HL-60/S4 (cell line): ENCODE measurements at regions not wholly inside any gene's neighbourhood (a gene's known extent, or its start where the extent isn't known, plus 50 kb on each side); places are given as distances from the start of the nearest gene placed in this dataset.

Source experiments
- in situ Hi-C: fragments of 300-500 bp; cut with MboI; formaldehyde crosslinking; loops from 2 replicates; pipeline ENCODE4 v1.14.3; 2022; ENCODE audit warnings: low sequenced_read_pairs

DNA sequence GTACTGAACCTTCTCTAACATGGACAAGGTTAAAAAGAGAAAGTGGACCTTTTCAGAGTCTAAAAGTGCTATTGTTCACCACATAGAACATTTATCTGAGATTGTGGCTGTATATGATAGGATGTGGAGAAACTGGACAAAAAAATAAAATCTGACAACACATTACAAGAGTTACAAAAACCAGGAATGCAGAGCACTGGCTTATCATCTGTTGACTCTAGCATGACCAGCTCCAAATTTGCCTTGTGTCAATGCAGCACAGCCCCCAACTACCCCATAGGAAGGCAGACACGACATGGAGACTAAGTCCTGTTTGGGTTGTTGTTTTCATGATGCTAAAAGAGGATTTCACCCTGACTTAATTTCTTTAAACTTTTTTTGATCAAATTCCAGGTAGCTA lies 436.9 kb upstream of the MARCKS start:
- in situ Hi-C loops, result no loop called here

DNA sequence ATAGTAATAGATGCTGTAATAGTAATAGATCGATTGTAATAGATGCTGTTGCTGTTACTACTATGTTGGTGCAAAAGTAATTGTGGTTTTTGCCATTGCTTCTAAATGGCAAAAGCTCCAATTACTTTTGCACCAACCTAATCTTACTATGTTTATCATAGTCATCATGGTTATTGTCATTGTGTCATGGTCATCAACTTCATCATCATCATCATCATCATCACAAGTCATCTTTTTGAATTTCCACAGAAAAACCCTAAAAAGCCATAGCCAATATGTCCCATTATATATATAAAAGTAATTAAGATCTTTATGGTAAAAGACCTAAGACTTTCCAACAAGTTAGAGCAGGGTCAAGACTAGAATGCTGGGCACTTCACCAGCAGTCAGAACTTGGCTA lies 435.1 kb upstream of the MARCKS start:
- in situ Hi-C loops, result no loop called here

DNA sequence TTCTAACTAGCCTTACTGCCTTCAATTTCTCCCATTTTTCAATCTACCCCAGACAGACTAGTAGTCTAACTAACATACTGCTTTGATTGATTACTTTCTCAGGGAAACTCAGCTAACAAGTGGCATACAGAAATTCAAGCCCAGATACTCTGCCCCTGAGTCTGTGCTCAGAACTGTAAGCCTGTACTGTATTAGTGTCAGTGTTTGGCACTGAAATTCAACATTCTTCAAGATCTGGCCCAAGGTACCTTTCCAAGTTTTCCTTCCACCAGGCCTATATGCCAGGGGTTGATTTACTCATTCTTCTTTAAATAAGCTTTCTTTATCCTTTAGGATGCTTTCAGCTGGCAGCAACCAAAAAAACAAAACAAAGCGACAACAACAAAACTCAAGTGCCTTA lies 433.2 kb upstream of the MARCKS start:
- in situ Hi-C loops, result no loop called here

DNA sequence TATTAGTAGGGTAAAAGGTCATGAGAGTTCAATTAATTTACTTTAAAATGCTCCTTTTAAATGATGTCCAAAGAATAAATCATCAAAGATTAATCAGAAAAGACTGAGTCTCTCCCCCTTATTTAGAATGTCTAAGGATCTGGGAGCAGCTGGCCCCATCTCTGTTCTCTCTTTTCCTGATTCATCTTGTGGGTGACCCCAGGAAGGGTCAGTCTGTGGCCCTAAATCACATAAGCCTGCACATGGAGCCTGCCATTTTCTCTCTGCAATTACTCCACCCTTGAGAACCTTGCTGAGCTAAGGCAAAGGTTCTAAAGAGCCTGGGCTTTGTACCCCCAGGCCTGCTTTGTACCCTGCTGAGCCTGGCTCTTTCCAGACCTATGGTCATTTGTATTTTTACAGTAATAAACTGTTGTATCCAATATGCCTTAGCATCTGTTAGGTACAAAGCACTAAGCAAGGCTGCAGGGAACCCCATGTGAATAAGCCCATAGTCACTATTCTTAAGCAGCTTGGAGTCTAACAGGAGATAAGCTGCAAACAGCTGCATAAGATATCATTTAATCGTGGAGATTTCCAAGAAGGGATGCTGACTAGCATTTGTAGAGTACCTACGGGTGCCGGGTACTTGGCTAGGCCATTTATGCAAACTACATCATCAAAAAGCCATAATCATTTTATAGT lies 431.0 kb upstream of the MARCKS start:
- in situ Hi-C loops, result no loop called here

DNA sequence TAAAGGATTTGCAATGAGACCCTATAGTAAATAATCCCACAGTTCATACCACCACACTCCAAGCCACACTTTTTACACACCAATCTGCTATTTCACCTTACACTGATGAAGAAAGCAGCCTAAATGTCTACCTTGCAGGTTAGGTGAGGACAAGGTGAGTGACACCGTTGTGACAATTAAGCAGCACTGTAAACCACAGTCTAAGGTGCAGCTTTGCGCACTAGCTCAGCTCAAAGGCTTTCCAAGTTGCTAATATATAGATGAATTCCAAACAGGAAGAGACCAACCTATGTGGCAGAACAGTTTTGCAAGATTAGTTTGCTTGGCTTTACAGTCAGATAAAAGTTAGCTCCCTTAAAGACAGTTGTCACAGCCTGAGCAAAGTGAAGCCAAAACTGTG lies 429.5 kb upstream of the MARCKS start:
- in situ Hi-C loops, result no loop called here

DNA sequence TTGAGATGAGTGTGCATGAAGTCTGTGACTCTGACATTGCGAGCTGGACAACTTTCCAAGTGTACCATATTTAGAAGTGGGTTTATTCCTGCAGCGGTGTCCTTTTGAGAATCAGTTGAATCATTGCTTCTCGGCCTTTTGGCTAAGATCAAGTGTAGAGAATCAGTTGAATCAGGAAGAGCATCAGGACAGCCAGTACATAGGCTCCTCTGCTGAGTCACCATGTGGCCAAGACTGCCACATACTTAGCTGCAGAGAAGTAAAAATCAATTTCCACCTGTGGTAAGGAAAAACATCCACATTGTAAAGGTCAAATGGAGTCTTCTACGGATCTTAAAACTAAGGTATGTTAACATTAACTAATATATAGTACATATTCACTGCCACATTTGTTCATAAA lies 428.4 kb upstream of the MARCKS start:
- in situ Hi-C loops, result no loop called here

DNA sequence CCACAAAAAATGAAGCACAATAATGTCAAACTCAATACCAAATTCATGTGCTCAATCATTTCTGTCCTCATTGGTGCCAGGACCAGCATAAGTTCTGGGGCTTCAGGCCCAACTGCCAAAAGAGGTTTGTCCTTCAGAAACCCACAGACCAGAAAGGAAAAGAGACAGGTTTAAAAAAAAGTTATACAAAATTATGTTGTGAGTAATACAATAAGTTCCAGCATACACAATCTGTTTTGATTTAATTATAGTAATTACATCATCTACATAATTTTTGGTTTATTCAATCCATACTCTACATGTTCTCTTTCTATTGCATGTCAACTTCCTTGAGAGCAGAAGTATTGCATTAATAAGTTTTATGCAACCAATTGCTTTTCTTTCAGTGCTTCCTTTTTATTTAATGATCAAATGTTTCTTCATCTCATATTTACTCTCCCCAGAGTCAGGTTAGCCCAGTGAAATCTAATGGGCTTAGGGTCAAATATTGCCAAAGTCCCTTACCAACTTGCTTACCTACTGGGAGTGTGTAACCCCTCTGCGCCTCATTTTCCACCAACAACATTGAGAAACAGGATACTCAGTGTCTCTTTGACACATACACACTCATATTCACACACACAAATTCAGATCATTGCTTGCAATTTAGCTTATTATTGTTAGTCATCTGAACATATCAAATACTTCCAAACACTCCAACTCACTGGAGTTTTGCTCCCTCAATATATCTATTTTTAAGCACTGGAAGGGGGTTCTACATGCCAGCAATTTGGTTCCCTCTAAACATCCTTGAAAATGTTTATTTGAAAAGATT lies 424.4 kb upstream of the MARCKS start:
- in situ Hi-C loops, result no loop called here

DNA sequence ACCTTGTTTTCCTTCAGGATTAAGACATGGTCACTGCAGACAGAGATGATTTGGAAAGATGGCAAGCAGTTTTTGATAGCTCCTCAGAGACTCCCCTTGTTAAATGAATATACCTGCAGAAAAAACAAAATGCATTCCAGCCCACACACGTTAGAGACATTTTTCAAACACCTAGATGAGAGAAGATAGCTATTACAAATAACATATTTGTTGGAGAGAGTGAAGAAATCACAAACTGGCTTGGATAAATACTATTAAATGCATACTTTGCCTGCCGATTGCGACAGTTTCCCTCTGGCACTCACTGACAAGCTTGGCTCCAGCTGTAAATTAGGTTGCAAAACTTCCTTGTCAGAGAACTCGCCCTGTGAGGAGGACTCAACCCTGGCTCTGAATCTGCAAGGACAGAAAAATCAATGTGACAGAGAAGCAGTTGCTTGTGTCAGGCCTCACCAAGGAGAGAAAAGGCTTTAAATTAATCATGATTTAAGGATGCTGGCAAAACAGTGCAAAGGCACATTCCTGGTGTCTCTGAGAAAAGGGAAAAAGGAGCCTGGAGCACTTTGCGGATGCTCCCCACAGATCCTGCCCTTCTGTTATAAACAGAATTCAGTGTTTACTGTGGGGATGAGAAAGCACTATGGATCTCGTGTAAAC lies 423.7 kb upstream of the MARCKS start:
- in situ Hi-C loops, result no loop called here

DNA sequence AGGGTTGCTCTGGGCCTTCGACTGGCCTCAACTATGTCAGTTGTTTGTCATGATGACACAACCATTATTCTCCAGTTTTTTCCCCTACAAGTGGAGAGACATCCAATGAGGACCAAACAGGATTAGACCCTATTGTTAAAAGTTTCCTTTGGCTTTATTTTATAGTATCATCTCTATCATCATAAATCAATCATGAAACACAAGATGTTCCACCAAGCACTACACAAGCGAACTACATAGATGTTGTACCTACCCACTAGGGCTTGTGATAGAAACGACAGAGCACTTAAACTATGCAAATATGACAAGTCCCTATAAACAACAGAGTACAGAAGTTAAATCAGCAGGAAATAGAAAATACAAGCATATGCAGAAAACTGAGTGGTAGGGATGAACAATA lies 422.5 kb upstream of the MARCKS start:
- in situ Hi-C loops, result no loop called here

DNA sequence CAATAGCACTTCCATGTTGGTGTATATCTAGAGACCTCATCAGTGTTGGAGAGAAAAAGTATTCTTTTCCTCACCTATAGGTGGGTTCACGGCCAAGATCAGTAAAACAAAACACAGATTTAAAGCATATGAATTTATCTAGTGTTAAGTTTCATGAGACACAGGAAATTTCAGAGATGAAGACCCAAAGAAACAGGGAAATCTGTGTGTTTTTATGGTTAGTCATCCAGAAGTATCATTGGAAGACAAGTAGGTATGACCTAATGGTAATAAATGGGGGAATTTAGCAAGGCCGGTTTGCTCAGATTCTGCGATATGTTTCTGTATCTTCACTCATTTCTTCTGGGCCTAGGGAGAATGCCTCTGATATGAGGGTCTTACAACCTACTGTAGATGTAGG lies 419.6 kb upstream of the MARCKS start:
- in situ Hi-C loops, result no loop called here

DNA sequence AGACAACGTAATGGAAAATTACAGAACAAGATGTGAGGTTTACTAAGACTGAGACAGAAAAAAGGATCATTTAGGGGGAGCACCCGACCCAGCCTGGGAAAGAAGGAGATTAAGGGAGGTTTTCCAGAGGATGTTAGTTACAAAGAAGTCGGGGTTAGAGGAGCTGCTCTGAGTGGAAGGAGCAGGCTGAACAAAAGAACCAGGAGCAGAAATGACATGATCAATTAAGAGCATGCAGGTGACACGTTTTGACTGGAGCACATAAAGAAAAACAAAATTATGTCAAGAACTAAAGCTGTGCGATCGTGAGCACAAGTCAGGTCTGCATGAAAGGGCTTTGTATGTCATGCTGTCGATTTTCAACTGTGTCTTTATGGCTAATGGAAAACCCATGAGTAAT lies 417.3 kb upstream of the MARCKS start:
- in situ Hi-C loops, result no loop called here

DNA sequence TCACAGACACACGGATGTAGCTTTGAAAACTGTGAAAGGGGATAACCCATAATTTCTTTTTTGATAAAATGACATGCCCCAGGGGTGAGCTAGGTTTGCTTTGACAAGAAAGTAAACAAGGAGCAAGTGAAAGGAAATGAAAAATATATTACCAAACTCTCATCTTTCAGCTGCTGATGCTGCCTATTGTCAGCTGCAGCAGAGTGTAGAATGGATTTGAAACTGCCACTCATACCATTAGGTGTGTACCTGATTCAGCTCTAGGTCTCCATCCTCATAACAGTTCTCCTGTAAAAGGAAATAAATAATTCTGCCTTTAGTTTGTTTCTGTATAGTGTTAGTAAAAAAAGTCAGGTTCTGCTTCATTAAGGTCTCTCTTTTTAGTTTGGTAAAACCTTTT lies 415.1 kb upstream of the MARCKS start:
- in situ Hi-C loops, result no loop called here

DNA sequence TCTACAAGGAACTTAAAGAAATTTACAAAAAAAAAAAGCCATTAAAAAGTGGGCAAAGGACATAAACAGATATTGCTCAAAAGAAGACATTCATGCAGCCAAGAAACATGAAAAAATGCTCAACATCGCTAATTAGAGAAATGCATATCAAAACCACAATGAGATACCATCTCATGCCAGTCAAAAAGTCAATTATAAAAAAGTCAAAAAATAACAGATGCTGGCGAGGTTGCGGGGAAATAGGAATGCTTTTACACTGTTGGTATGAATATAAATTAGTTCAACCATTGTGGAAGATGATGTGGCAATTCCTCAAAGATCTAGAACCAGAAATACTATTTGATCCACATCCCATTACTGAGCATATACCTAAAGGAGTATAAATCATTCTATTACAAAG lies 411.9 kb upstream of the MARCKS start:
- in situ Hi-C loops, result no loop called here

DNA sequence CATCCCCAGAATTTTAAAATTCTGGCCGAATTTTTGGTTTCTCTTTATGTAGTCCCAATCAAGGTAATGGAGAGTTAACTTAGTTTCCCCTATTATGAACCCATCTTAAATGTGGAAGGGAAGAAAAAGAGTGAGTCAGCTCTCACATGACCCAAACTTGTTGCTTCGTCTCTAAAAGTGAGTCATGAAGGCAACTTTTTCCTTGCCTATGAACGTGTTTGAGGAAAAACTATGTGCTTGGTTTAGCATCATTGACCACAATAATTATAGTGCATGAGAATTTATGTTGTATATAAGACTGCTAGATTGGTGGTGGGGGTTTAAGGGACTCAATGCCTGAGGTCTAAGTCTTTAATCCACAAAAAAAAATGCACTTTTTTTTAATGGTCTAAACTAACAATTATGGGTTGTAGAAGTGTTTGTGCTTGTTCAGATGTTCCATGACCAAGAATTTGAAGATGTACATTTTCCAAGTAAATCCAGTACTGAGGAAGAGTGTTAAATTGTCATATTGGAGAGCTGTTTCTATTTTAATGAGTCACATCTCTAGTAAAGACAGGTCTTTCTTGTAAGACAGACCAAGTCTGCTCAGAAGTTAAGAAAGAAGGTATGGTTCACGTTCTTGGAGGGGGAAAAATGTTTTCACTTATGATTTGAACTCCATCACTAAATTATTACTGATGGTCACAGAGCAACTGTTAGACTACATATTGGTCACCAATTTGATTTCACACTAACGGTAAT lies 409.9 kb upstream of the MARCKS start:
- in situ Hi-C loops, result no loop called here

DNA sequence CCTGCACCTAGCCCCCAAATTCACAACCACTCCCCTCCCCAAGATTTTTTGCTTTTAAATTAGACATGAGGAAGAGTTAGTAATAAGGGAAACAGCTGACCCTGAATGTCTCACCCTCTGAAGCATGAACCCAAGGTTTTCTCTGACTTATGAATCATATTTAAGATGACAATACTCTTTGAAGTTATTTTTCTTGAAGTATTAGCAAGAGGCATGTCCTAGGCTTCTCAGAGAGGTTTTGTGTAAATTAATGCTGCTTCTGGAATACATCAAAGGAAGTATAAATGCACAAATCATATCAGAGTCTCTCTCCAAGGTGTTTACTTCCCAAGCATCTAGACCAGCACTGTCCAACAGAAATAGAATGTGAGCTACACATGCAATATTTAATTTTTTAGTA lies 408.1 kb upstream of the MARCKS start:
- in situ Hi-C loops, result no loop called here

DNA sequence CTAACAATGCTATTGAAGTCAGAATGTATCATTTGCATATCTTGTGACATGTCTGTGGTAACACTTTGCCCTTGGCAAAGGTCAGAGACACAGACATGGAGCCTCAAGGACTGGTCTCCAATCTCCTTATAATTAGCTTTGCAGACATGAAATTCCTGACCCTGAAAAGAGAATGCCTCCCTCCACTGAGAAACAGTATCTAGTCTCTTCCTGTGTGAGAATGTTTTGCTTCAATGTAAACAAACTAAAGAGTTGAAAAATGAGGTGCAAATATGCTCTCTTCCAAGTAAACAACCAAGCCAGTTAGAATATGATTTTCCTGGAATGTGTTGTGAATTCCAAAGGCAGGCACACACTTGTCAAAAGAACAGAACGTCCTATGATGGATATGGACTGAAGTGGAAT lies 407.1 kb upstream of the MARCKS start:
- in situ Hi-C loops, result no loop called here

DNA sequence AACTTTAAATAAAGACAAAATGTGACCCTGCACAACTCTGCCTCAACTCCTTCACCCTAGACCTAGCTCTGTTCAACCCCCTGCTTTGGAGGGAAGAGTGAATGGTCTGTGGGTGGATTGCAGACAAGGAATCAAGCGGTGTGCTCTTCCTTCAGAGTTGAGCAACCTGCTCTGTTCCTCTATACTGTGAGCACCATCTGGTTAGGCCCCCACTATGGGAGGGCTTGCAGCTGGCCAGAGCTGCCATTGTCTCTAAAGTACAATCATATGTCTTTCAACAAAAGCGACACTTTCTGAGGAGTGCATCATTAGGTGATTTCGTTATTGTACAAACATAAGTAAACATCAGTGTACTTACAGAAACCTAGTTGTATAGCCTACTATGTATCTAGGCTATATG lies 406.1 kb upstream of the MARCKS start:
- in situ Hi-C loops, result no loop called here

DNA sequence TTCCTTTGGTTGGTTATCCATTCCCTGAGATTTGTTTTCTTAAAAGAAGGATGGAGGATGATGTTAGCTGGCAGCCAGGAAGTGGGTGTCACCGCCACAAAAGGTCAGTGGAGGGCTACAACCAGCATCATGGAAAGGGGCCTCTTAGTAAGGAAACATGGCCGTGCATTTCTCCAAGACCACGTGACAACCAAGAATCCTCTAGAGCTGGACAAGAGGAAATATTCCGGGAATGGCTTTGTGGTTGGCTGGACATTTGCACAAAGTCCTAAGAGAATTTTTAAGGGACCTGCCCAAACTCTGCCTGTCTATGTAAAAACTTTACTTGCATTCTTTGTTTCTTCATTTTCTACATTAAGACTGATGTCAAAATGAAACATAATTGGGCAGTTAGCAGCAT lies 399.9 kb upstream of the MARCKS start:
- in situ Hi-C loops, result no loop called here

DNA sequence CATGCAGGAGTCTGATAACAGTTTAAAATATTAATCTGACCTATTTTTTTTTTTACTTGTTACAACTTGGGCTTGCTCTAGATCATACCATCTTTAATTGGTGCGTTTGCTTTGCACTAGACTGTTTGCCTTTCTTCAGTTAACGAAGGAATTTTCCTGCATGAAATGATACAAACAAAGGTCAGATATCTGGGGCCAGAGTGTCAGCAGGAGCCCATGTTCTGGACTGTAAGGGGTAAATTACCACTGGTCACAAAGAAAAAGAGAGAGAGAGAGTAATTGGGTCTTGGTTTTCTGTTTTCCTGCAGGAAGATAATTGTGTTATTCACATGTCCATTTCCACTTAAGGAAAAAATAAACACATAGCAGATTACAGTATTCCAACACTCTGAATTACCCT lies 399.4 kb upstream of the MARCKS start:
- in situ Hi-C loops, result no loop called here

DNA sequence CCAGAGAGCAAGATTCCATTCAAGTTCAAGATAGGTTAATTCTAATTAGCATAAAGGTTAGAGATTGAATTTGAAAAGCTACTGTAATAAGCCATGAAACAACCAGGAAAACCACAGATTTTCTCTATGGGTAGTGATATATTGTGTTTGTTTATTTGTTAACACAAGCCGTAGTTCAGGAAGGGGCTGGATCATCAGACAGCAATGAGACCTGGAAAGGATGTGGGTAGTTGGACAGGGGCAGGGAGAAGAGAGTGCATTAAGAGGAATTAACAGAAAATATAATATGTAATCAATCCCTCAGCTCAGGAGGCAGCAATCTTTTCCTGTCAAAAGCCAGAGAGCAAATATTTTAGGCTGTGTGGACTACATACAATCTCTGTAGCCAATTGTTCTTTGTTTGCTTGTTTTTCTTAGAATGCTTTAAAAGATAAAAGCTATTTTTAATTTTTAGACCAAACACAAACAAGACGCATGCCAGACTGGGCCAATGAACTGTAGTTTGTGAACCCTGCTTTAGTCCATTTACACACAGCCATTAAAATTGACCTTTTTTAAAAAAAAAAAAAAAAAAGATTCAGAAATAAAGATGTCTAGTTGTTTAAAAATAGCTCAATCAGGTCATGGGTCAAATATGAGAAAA lies 398.7 kb upstream of the MARCKS start:
- in situ Hi-C loops, result no loop called here
